SJSA1 (cell line): ENCODE measurements at regions not wholly inside any gene's neighbourhood (a gene's known extent, or its start where the extent isn't known, plus 50 kb on each side); places are given as distances from the start of the nearest gene placed in this dataset.

ENCODE experiments used
- DNase-seq, 2 experiments: peaks; one replicate each; pipeline ENCODE4 v3.0.0-alpha.2; 2015 to 2020; ENCODE audit warnings: low spot score in 2 of 2, low read depth in 1 of 2
- H3K27ac ChIP-seq: fragments of 250-450 bp; sonication (Bioruptor Pico); 2 replicates; pipeline ENCODE4 v1.5.1; 2020; ENCODE audit warnings: mild to moderate bottlenecking, moderate library complexity
- H3K27me3 ChIP-seq: fragments of 250-450 bp; sonication (Bioruptor Pico); replicated peaks from 2 replicates; pipeline ENCODE4 v1.5.1; 2020; ENCODE audit warnings: mild to moderate bottlenecking, moderate library complexity
- H3K36me3 ChIP-seq: fragments of 250-450 bp; sonication (Bioruptor Pico); 2 replicates; pipeline ENCODE4 v1.5.1; 2020; ENCODE audit warnings: mild to moderate bottlenecking
- H3K4me1 ChIP-seq: fragments of 250-450 bp; sonication (Bioruptor Pico); replicated peaks from 2 replicates; pipeline ENCODE4 v1.6.1; 2021; ENCODE audit warnings: mild to moderate bottlenecking
- H3K4me3 ChIP-seq: fragments of 250-450 bp; sonication (Bioruptor Pico); 2 replicates; pipeline ENCODE4 v1.5.1; 2020; ENCODE audit warnings: mild to moderate bottlenecking
- H3K9me3 ChIP-seq: fragments of 250-450 bp; sonication (Bioruptor Pico); replicated peaks from 2 replicates; pipeline ENCODE4 v1.5.1; 2020; ENCODE audit warnings: mild to moderate bottlenecking

DNA sequence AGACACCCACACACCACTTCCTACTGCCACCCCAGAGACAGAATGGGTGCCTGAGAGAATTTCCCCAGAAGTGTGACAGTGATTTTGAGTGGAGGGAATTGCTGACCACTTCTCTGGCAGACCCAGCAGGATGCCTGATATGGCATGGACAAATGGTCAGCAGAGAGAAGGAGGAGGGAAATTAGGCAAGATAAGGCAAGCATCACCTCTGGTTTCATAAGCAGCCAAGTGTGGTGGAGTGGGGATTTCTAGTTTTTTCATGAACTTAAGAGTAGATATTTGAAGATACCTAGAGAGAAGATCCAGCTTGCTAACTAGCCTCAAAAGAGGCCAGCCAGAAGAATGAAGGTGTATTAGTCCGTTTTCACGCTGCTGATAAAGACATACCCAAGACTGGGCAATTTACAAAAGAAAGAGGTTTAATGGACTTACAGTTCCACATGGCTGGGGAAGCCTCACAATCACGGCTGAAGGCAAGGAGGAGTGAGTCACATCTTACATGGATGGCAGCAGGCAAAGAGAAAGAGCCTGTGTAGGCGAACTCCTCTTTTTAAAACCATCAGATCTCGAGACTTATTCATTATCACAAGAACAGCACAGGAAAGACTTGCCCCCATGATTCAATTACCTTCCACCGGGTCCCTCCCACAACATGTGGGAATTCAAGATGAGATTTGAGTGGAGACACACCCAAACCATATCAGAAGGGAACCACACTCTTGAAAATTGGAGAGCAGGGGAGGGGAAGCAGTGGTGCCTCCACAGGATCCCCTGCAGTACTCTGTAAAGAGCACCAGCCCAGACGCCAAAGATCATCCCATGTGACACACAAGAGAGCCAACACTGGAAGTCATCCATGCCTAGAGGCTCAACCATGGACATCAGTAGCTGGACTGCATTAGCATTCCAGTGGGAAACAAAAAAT is 64.2 kb downstream of the RBM43 start:
- Histone ChIP-seq H3K36me3 (no peaks in the 10 kb centered on the region), H3K4me3 (no peak overlapping the region), H3K4me1 (no peaks in the 10 kb centered on the region), H3K9me3 (no peaks in the 10 kb centered on the region), H3K27me3 (no peaks in the 10 kb centered on the region), H3K27ac (no peak overlapping the region)
- DNase-seq = no peak

- H3K9me3 ChIP-seq = no peaks in the 10 kb centered on the region
- no peak for DNase-seq
- no peak overlapping the region for H3K4me3 ChIP-seq
- no peak overlapping the region for H3K27ac ChIP-seq
- H3K4me1 ChIP-seq = no peaks in the 10 kb centered on the region
- no peaks in the 10 kb centered on the region for H3K27me3 ChIP-seq
- H3K36me3 ChIP-seq = no peaks in the 10 kb centered on the region
Measured at GRCh38 chr2:151193576-151193975, 68.1 kb downstream of the RBM43 start.

DNA sequence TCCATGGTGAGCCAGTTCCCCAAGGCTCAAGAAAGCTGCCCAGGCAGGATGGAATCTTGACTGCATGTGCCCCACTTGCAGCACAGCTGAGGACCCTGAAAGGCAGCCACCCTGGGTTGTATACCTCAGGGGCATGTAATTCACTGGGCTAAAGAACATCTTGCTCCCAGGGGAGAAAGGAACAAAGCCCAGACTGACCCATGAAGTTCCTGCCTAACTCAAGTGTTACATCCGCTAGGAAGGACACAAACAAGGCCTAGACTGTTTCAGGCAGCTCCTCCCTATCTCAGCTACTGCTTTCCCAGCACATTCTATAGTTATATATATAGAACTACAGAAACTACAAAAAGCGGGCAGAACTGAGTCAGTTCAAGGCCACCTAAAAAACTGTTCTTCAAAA is 69.0 kb downstream of the RBM43 start:
- DNase-seq = no peak
- H3K4me3 ChIP-seq = no peak overlapping the region
- no peaks in the 10 kb centered on the region for H3K9me3 ChIP-seq
- H3K36me3 ChIP-seq = no peaks in the 10 kb centered on the region
- H3K27ac ChIP-seq = no peak overlapping the region
- H3K4me1 ChIP-seq = no peaks in the 10 kb centered on the region
- no peaks in the 10 kb centered on the region for H3K27me3 ChIP-seq

- Histone ChIP-seq H3K36me3 (no peaks in the 10 kb centered on the region), H3K27me3 (no peaks in the 10 kb centered on the region), H3K27ac (no peak overlapping the region), H3K4me1 (no peaks in the 10 kb centered on the region), H3K4me3 (no peak overlapping the region), H3K9me3 (no peaks in the 10 kb centered on the region)
- DNase-seq = no peak
Measured at GRCh38 chr2:151191001-151191400, 70.7 kb downstream of the RBM43 start.

DNA sequence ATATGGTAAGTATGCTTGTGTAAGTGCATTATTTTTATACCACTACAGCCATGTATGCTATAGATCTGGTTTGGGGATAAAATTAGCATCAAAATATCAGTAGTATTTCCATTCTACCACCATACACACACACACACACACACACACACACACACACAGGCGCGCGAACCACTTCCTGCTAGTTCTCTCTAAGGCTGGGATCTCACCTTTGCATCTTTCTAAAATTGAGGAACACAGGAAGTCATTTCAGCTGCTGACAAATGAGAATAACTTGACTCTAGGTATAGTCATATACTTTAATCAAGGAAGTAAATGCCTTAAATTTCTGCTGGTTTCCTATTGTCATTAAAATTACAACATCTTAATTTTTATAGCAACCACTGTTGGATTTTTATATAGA is 72.5 kb downstream of the RBM43 start:
- Histone ChIP-seq H3K9me3 (no peaks in the 10 kb centered on the region), H3K4me1 (no peaks in the 10 kb centered on the region), H3K4me3 (no peak overlapping the region), H3K36me3 (no peaks in the 10 kb centered on the region), H3K27ac (no peak overlapping the region), H3K27me3 (no peaks in the 10 kb centered on the region)
- no peak for DNase-seq

GRCh38 chr2:151186011-151186410 is 75.7 kb downstream of the RBM43 start:
- Histone ChIP-seq H3K27me3 (no peaks in the 10 kb centered on the region; the same call in 1 of the 2 replicates), H3K4me3 (no peak overlapping the region), H3K4me1 (no peaks in the 10 kb centered on the region), H3K27ac (no peak overlapping the region), H3K36me3 (no peaks in the 10 kb centered on the region), H3K9me3 (no peaks in the 10 kb centered on the region)
- no peak for DNase-seq

DNA sequence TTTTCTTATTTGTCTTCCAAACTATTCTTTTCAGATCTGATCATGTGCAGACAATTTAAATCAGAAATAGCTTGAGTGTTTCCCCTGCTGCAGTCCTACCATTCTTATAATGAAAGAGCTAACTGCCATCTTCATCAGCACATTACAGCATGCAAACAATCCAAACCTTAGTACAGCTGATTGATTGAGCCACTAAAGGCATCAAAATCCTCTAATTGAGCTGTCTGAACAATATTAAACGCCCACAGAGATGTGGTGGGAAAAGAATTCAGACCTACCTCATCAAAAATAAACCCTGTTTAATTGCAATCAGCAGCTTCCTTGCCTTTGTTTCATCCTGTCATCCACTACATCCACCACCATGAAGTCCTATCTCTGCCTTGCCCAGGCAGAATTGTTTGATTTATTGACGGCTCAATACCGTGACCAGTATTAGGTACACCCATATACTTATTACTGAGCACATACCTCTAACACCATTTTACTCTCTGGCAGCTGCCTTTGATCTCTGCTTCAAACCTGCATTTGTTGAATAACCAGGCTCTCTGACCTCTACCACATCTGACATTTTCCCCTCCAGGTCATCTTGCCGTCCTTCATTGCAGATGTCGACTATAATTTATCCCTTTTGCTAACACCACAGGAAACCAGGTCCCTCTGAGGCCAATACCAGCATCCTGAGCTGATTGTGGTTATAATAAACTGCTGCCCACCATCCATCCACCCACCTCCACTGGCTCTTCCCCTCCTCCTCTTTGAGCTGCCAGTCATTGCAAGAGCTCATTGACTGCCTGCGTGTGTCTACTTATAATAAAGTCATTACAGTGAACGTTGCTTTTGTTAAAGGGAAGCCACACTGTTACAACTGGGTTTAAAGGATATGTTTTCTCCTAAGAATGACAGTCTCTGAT is 78.5 kb downstream of the RBM43 start:
- H3K4me3 ChIP-seq = no peak overlapping the region
- H3K27me3 ChIP-seq = no peaks in the 10 kb centered on the region; the same call in 1 of the 2 replicates
- H3K27ac ChIP-seq = no peak overlapping the region
- no peak for DNase-seq
- no peaks in the 10 kb centered on the region for H3K36me3 ChIP-seq
- H3K9me3 ChIP-seq = no peaks in the 10 kb centered on the region
- H3K4me1 ChIP-seq = no peaks in the 10 kb centered on the region

DNA sequence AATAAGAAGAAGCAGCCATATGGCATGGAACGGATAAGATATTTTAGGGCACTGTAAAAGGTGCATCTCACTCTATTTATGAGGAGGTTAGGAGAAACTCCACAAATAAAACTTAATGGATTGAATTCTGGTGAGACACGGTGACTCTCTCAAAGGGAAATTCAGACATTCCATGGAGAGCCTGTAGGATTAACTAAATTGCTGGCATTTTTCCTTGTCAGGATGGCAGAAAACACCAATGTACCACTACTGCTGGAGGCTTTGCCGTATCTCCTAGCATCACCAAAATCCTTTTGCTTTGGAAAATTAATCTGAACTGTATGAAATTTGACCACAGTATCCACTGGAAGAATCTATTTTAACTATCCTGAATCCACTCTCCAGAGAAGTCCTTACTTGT is 79.3 kb downstream of the RBM43 start:
- no peaks in the 10 kb centered on the region for H3K4me1 ChIP-seq
- no peak overlapping the region for H3K27ac ChIP-seq
- no peaks in the 10 kb centered on the region for H3K9me3 ChIP-seq
- H3K4me3 ChIP-seq = no peak overlapping the region
- no peak for DNase-seq
- H3K27me3 ChIP-seq = no peaks in the 10 kb centered on the region; the same call in 1 of the 2 replicates
- no peaks in the 10 kb centered on the region for H3K36me3 ChIP-seq

DNA sequence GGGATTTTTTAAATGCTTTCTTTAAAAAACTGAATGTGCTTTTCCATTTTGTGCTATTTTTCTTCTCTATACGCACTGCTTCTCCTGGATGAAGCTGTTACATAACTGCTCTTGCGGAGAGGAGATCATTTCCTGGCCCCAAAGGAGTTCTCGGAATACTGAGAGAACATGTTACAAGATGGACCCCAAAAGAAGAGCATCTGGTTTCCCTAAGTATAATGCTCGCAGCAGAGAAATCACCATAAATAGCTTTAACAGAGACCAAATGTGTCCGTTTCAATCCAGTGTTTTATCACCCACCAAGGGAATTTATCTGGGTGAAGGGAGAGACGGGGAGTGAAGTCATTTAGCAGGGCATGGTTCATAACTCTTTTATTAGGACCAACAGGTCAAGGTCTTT is 80.1 kb downstream of the RBM43 start:
- no peaks in the 10 kb centered on the region for H3K36me3 ChIP-seq
- no peak overlapping the region for H3K4me3 ChIP-seq
- no peak overlapping the region for H3K27ac ChIP-seq
- H3K9me3 ChIP-seq = no peaks in the 10 kb centered on the region
- no peaks in the 10 kb centered on the region; the same call in 1 of the 2 replicates for H3K27me3 ChIP-seq
- H3K4me1 ChIP-seq = no peaks in the 10 kb centered on the region
- DNase-seq = no peak

GRCh38 chr2:151180123-151180522 is 81.5 kb downstream of the RBM43 start:
- Histone ChIP-seq H3K9me3 (no peaks in the 10 kb centered on the region), H3K4me1 (no peaks in the 10 kb centered on the region), H3K27ac (no peak overlapping the region), H3K36me3 (no peaks in the 10 kb centered on the region), H3K4me3 (no peak overlapping the region), H3K27me3 (no peaks in the 10 kb centered on the region; the same call in 1 of the 2 replicates)
- no peak for DNase-seq

DNA sequence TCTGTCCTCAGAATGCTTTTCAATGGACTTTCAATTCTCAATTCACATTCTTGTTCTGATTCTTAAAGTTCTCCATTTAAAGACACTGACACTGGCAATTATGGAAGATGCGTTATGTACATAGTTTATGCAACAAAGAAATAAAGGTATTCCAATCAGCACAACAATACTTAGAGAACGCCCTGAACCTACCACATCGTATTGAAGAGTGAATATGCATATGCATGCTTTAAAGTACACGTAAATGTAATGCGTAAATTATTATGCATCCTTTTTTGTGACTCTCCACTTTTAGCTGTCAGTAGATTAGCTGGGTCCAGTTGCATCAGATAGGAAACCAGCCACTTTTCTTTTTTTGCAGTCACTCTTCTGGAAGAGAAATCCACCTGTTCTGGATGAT is 83.5 kb downstream of the RBM43 start:
- H3K36me3 ChIP-seq = no peaks in the 10 kb centered on the region
- no peak overlapping the region for H3K27ac ChIP-seq
- H3K27me3 ChIP-seq = no peaks in the 10 kb centered on the region; the same call in none of the 2 replicates
- H3K4me3 ChIP-seq = no peak overlapping the region
- DNase-seq = no peak
- H3K9me3 ChIP-seq = no peaks in the 10 kb centered on the region
- no peaks in the 10 kb centered on the region for H3K4me1 ChIP-seq

DNA sequence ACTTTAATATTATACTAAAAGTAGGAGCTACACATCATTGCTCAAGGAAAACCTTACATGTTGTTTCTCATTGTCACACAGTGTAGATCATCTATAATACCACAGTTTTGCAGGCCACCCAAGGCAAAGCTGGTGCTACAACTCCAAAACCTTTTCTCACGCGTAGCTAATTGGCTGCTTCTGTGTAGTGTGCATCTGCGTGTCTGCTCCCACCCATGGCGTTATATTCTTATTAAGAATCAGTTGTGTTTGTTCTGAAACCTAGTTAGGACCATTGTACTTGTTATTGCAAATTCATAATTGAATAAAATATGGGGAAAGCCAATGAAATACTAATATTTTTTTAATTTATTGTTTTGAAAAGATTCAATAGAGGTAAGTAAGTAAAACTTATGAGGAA is 83.9 kb downstream of the RBM43 start:
- H3K27ac ChIP-seq = no peak overlapping the region
- DNase-seq = no peak
- H3K27me3 ChIP-seq = no peaks in the 10 kb centered on the region; the same call in none of the 2 replicates
- H3K9me3 ChIP-seq = no peaks in the 10 kb centered on the region
- no peaks in the 10 kb centered on the region for H3K36me3 ChIP-seq
- H3K4me1 ChIP-seq = no peaks in the 10 kb centered on the region
- H3K4me3 ChIP-seq = no peak overlapping the region

- Histone ChIP-seq H3K27ac (no peak overlapping the region), H3K36me3 (no peaks in the 10 kb centered on the region), H3K9me3 (no peaks in the 10 kb centered on the region), H3K4me1 (no peaks in the 10 kb centered on the region), H3K27me3 (no peaks in the 10 kb centered on the region; the same call in none of the 2 replicates), H3K4me3 (no peak overlapping the region)
- DNase-seq = no peak
Measured at GRCh38 chr2:151176661-151177060, 85.0 kb downstream of the RBM43 start.

- Histone ChIP-seq H3K27ac (no peak overlapping the region), H3K36me3 (no peaks in the 10 kb centered on the region), H3K4me1 (no peaks in the 10 kb centered on the region), H3K4me3 (no peak overlapping the region), H3K9me3 (no peaks in the 10 kb centered on the region), H3K27me3 (no peaks in the 10 kb centered on the region; the same call in none of the 2 replicates)
- DNase-seq = no peak
Measured at GRCh38 chr2:151175864-151176263, 85.8 kb downstream of the RBM43 start.
